GM18909 (cell line): ENCODE measurements at regions not wholly inside any gene's neighbourhood (a gene's known extent, or its start where the extent isn't known, plus 50 kb on each side); places are given as distances from the start of the nearest gene placed in this dataset.
"Not testable (repeated sequence)": the region's sequence is repeated elsewhere in the genome, so short reads cannot be mapped to it uniquely, and the experiment has no call there.

ENCODE experiments used
- ATAC-seq: cut with Tn5 transposase; IDR thresholded peaks from one replicate; pipeline ENCODE4 v1.9.1; 2021; ENCODE audit warnings: mild to moderate bottlenecking; ENCODE audit not compliant: unreplicated experiment, poor library complexity

DNA sequence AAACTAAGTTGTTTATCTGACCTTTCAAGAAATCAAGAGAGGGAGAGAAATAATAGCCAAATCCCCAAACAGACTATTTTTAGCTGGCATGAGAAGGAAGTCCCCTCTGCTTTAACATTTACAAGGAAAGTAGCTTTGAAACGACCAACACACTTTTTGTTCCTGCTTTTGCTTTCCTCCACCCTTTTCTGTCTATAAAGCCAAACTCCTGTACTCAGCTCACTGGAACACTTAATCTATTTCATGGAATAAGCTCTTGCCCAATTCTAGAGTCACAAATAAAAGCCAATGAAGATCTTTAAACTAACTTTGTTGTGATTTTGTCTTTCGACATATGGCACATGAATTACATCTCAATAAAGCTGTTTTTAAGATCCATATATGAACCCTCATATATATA is 86.8 kb upstream of the CCDC71L start:
- no peak for ATAC-seq

GRCh38 chr7:106749165-106749564 is 88.2 kb upstream of the CCDC71L start:
- no peak for ATAC-seq

DNA sequence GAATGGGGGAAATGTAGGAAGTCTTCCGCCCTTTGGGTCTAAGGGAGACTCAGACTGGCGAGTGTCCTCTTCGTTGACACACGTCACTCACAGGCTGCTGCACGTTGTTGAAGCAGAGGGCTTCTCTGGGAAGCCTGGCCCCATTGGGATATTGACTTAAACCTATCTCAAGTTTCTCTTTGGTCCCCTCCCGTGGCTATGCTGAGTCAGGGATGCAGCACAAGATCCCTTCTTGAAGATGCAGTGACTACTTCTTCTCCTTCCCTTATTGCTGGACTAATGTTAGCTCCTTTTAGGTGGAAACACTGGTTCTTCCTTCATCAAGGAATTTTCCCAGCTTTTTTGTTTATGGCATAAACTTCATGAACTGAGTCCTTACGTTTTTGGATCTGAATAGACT is 89.8 kb upstream of the CCDC71L start:
- ATAC-seq: no peak

GRCh38 chr7:106752367-106752766 is 91.4 kb upstream of the CCDC71L start:
- ATAC-seq: no peak

DNA sequence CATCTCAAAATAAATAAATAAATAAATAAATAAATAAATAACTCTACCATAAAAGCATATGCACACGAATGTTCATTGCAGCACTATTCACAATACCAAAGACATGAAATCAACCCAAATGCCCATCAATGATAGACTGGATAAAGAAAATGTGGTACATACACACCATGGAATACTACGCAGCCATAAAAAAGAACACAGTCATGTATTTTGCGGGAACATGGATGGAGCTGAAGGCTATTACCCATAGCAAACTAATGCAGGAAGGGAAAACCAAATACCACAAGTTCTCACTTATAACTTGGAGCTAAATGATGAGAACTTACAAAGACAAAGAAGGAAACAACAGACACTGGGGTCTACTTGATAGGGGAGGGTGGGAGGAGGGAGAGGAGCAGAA is 94.1 kb upstream of the CCDC71L start:
- not testable (repeated sequence) for ATAC-seq

- no peak for ATAC-seq
Observed at GRCh38 chr7:106755641-106756040, 94.7 kb upstream of the CCDC71L start.

GRCh38 chr7:106756071-106756470 is 95.1 kb upstream of the CCDC71L start:
- ATAC-seq: no peak

GRCh38 chr7:106756884-106757283 is 95.9 kb upstream of the CCDC71L start:
- ATAC-seq: no peak

DNA sequence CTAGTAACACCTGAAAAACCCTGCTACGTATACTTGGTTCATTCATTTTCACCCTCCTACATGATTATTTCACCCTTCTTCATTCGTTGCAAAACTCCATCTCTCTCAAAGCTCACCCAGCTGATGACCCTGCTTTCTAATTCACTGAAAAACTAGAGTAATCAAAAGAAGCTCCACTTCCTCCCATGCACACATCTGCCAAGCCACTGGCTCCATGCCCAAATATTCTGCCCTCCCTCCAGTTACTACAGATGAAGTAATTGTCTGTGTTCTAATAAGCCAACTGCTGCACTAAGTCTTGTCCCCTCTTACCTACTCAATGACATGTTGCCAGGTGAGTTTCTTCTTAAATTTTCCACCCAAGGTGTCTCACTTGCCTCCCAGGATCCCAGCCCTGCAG is 96.9 kb upstream of the CCDC71L start:
- ATAC-seq: no peak

DNA sequence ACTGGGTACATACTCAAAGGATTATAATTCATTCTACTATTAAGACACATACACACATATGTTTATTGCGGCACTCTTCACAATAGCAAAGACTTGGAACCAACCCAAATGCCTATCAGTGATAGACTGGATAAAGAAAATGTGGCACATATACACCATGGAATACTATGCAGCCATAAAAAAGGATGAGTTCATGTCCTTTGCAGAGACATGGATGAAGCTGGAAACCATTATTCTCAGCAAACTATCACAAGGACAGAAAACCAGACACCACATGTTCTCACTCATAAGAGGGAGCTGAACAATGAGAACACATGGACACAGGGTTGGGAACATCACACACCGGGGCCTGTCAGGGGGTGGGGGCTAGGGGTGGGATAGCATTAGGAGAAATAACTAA is 101.9 kb upstream of the CCDC71L start:
- not testable (repeated sequence) for ATAC-seq

DNA sequence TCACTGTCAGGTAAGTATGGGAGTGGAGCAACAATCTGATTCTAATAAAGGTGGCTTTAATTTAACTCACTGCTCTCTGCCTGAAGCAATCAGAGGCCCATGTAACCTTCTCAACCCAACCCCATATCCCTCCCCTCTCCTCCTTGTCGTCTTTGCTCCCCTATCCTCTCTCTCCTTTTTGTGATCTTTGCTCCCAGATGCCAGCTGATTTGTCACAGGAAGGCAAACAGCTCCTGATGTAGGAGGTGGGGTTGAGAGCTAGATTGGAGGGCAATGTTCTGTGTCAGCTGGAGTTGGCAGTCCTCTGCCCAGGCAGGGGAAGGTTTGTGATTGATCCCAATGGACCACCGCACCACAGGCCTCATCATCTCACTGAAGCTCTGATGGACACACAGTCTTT is 101.4 kb upstream of the PIK3CG start:
- ATAC-seq: no peak

DNA sequence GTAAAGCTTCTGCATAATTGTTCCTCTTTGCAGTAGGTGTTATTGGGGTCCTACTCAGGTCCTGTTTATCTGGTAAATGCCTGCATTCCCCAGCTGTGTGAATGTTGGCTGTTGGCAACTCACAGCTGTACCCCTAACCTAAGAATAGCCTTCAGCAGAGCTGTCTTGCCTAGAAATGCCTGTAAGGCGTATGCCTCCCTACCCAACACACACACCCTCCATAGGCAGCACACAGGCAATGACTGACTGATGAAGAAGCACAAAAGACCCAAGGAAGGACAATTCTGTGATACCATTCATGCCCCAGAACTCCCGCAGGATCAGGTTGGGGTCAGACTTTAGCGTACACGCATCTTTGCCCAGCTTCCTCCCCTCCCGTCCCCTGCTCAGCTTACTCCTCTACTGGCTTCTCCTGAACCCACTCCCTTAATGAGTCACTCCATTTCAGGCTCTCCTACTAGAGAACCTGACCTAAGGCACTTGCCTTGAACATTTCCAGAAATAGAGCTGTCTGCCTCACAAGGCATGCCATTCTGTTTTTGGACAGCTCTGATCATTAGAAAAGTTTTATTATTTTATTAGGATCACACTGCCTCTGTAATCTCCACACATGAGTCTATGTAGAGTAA is 99.2 kb upstream of the PIK3CG start:
- ATAC-seq: no peak

DNA sequence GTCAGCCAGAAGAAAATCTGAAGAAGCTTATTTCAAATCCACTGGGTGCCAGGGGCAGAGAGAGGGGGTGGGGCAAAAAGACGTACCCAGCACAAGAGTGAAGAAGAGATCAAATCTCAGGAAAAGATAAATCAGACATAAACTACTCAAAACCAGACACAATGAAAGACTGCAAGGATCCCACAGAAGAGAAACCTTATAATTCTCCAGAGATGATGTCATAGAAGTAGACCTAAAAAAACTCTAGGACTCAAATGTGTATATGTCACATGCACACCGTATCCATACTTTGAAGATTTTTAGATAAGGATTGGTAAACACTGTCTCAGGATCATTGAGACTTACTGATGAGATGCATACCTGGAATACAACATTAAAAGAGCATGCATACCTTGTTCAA is 98.5 kb upstream of the PIK3CG start:
- no peak for ATAC-seq

DNA sequence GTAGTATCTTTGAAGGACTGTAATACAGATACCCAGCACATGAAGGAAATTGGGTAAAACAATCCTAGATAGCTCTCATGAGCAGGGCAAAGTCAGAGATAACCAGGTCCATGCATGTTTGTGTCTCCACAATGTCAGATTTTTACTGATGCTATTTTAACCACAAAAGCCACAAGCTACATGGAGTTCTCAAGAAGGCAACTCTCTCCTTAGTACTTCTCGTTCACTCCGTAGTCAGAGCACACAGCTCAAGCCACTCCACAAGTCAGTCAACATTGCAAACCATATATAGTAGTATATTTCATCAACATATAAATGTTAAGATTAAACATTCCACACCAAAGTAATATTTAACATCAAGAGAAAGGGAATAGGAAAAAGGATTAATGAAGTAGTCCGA is 98.0 kb upstream of the PIK3CG start:
- ATAC-seq: no peak

- ATAC-seq: peak; percentile 76
Observed at GRCh38 chr7:106767498-106768323, 97.4 kb upstream of the PIK3CG start.

GRCh38 chr7:106768324-106768751 is 96.7 kb upstream of the PIK3CG start:
- ATAC-seq: peak; percentile 76

- no peak for ATAC-seq
Observed at GRCh38 chr7:106770191-106770590, 94.9 kb upstream of the PIK3CG start.

DNA sequence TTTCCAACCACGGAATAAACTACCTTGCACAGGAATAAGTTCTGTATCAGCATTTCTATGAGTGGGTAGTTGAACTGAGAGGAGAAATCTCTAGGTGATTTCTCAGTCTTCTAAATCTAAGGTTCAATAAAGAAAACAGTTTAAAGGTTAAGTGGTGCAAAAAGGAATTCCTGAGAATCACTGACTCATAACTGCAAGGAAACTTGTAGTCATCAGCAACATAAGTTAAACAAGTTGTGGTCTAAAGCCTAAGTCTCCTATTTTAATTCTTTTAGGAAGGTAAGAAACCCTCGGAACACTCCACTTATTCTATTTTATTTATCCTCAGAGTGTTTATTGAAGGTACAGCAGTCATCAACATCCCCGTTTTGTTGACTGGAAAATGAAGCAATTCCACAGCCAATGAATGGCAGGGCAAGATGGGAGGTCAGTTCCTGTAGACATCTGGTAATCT is 92.4 kb upstream of the PIK3CG start:
- no peak for ATAC-seq

GRCh38 chr7:106773228-106773627 is 91.9 kb upstream of the PIK3CG start:
- ATAC-seq: no peak

DNA sequence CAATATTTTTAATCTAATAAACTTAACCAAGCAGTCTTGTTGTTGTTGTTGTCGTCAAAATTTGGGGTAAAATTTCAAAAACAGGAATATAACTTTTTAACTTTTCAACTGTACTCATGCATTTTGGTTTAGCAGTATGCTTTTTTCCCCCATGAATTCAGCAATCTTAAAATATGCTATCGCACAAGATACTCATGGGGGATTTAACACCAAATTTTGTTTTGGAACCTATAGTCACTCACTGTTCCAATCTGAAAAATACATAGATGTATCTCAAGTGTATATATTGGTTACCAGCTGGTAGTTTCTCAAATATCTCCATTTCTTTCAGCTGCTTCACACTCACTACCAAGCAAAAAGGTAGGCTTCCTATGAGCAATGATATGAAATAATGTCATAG is 91.4 kb upstream of the PIK3CG start:
- ATAC-seq: no peak

- ATAC-seq: no peak
Observed at GRCh38 chr7:106774213-106774767, 90.8 kb upstream of the PIK3CG start.
